Stimulated activated CD8-positive, alpha-beta memory T cell treated with anti-CD3 and anti-CD28 coated beads, Interleukin-4, amount 100 ng/mL, for 24 hours (primary cell): ENCODE measurements at regions not wholly inside any gene's neighbourhood (a gene's known extent, or its start where the extent isn't known, plus 50 kb on each side); places are given as distances from the start of the nearest gene placed in this dataset.
"Not testable (repeated sequence)": the region's sequence is repeated elsewhere in the genome, so short reads cannot be mapped to it uniquely, and the experiment has no call there.

ENCODE experiments used
- DNase-seq: peaks from one replicate; pipeline ENCODE4 v3.0.0-alpha.2; 2020; ENCODE audit warnings: low read depth

DNA sequence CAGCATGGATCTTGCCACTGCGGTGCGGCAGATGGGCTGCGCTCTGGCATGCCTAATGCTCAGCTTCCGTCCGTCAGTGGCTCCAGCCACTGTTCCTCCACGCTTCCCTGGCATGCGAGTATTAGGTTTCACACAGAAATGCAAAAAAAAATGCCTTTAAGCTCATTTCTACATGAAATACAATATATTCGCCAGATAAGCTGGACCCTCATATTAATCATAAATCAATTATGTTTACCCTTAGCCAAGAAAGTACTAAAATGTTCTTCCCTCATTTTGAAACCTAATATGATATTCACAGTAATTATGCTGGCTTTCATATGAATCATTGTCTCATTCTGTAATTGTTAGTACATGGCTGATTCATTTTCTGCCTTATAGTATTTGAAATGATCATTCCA lies 115.5 kb upstream of the FAM241A start:
- no peak for DNase-seq

DNA sequence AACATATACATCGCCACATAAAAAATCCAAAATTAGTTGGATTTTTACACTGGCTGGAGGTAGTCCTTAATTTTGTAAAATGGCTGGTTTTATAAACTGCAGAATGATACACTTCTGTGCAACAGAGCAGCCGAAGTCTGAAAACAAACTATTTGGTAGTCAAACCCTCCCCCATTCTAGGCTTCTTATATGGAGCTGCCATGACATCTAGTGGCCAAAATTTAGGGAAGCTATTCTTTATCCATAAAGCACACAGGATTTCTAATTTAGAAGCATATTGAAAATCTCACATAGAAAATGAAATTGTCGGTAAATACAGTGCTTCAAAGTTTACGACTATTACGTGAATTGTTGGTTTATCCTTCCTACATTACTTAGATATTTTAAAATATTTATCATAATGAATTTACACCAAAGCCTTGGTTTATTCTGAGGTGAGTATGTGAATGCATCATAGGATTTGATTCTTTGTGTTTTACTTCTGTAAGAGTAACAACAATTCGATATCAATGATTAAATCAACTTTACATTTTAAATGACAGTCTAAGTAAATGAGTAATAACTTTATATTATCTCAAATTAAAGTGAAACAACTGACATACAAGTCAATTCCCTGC lies 113.4 kb upstream of the FAM241A start:
- DNase-seq = no peak

DNA sequence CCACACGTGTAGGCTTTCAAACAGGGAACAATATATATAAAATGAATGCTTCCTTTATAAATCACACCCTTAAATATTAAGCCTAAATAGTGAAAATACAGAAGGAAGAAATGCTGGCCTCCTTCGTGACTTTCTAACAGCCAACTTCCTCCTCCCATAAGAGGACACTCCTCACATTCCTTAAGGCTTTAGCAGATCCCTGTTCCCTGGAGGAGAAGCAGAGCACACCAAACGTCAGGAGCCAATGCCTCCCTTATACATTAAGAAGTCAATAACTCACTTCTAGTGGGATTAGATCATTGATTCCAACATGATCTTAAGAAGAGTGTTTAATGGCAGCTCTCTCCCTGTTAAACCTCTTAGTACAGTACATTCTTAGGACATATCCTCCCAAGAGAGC lies 108.4 kb upstream of the FAM241A start:
- DNase-seq = no peak

DNA sequence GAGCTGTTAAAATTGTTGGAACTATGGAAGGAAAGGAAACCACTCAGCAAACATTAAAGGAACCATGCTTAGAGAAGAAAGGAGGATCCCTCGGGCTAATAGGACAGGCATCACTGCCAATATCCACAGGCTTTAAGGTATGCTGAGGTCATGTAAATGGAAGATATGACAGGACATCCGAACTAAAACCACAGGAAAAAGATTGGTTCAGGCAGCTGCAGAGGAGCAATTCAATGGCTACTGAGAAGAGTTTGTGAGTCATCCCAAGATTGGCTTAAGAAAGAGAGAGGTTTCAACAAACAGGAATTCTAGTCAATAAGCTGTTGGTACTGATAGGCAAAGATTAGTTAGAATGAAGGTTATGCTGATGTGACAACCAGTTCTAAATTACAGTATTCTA lies 106.4 kb upstream of the FAM241A start:
- no peak for DNase-seq

DNA sequence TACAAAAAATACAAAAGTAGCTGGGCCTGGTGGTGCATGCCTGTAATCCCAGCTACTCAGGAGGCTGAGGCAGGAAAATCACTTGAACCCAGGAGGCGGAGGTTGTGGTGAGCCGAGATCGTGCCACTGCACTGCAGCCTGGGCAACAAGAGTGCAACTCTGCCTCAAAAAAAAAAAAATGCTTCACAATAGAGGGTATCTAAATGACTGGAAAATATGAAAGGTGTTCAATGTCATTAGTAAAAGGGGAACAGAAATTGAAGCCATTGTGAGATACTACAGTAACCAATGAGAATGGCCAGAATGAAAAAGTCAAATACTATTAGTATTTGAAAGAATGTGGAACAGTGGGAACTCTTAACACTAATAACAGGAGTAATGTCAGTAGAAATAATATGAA lies 96.1 kb upstream of the FAM241A start:
- DNase-seq = not testable (repeated sequence)

DNA sequence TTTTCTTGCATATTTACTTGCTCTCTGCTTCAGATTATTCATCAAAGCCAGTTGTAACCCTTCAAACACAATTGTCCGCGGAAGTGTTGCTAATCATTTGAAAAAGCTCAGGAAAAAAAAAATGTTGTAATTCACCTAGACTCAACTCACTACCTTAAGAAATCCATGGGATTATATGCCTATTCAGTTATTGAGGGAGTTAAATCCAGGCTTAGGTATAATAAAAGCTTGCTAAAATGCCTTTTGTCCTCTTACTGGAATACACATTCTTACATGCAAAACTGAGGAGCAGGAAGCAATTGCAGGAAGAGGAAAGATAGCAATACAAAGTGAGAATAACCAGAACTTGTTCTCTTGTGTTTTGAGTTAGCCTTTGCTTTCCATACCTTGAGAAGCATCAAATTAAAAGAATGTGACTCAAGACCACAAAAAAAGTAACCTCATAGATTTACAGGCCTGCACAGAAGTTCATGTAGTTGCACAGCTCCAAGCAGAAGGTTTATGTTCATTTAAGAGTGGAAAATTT lies 91.4 kb upstream of the FAM241A start:
- no peak for DNase-seq

DNA sequence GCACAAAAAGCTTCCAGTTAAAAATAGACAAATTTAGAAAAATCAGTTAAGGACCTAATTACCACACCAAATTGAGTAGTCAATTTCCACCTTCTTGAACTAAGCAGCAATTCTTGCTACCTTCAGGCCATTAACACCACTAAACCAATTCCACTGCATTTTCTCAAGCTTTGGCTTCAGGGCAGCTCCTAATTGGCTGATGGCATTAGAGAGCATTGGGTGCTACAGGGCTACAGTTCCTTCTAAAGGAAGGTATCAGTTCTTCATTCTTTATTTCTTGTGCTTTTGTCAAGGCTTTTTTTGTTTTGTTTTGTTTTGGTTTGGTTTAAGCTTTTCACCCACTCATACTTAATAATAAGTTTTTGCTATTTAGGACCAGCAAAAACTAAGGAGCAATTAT lies 90.2 kb upstream of the FAM241A start:
- DNase-seq = no peak

DNA sequence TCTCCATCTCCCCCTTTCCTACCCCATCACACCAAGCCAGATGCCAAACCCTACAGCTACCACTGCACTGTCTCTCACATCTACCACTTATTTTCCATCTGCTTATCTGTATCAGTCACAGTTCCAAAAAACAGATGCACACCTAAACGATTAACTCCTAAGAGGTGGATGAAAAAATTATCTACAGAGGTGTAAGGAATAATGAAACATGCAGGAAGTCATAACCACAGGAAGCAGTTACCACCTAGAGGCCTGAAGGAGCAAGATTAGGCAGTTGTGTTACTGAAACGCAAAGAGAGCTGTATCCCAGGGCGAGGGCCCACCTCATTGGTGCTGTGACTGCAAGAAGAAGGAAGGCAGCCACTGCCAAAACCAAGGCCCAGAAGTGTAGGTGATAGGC lies 87.8 kb upstream of the FAM241A start:
- no peak for DNase-seq

DNA sequence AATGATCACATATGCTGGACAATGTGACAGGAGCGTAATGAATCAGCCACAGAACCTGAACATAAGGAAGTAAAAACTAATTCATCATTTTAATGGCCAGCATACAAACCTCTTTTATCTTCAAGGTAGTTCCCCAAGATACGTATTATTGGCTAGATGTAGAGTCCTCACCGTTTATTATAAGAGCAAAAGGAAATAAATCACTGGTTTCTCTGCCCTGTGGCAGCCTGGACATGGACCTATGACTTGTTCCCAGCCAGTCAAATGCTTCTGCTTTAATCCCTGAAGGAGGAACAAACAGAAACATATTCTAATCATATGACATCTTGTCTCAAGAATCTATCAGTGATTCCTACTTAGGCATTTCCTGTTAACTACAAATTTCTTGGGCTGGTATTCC lies 86.8 kb upstream of the FAM241A start:
- no peak for DNase-seq

DNA sequence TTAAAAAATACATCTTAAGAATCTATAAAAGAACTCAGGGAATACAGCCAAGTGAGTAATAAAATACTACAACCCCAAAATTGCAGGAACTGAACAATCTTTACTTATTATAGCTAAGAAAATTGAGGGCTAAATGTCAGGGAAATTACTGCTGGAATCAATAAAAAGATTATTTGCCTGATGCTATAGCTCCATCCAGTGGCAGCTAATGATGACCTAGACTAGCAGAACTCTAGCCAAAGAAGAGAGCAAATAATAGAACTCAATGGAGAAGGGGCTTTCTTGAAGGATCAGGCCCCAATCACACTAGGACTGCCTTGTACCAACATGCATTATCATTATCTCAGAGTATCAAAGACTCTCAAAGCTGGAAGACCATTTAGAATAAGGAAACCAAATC lies 85.0 kb upstream of the FAM241A start:
- no peak for DNase-seq

DNA sequence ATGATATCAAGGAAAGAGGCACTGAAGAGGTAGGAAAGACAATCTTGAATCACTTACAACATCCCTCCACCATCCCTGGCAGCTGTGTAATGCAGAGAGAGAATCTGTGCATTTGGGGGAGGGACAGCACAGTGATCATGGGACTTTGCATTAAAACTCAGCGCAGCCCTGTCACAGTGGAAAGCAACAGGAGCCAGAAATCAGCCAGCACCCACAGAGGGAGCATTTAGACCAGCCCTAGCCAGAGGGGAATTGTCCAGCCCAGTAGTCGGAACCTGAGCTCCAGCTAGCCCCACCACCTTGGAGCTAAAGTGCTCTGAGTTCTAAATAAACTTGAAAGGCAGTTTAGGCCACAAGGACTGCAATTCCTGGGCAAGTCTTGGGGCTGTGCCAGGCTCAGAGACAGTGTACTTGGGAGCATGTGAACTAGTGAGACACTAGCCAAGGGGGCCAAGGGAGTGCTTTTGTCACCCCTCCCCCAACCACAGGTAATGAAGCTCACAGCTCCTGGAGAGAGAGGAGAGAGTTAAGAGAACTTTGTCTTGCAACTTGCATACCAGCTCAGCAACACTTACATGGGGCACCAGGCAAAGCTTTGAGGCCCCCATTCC lies 83.9 kb upstream of the FAM241A start:
- no peak for DNase-seq

DNA sequence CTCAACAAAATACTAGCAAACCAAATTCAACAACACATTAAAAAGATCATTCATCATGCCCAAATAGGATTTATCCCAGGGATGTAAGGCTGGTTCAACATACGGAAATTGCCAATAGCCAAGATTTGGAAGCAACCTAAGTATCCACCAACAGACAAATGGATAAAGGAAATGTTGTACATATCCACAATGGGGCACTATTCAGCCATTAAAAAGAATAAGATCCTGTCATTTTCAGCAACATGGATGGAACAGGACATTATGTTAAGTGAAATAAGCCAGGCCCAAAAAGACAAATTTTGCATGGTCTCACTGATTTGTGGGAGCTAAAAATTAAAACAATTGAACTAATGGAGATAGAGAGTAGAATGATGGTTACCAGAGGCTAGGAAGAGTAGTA lies 82.0 kb upstream of the FAM241A start:
- DNase-seq = no peak

DNA sequence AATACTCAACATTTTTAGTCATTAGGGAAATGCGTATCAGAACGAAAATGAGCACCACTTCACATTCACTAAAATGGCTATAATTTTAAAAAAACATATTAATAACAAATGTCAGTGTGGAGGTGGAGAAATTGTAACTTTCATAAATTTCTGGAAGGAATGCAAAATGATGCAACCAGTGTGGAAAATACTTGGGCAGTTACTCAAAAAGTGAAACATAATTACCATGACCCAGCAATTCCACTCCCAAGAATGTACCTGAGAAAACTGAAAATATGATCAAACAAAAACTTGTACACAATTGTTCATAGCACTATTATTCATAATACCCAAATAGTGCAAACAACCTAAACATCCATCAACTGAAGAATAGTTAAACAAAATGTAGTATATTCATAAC lies 76.1 kb upstream of the FAM241A start:
- no peak for DNase-seq

DNA sequence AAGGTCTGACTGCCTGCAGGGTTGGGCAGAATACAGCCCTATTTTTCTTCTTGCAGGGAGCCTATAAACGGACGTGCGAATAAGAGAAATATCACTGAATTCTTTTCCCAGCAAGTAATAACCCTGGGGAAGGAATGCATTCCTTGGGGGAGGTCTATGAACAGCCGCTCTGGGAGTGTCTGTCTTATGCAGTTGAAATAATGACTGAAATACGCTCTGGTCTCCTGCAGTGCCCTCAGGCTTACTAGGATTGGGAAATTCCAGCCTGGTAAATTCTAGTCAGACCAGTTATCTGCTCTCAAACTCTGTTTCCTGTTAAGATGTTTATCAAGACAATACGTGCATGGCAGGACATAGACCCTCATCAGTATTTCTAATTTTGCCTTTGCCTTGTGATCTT lies 72.1 kb upstream of the FAM241A start:
- DNase-seq = no peak

DNA sequence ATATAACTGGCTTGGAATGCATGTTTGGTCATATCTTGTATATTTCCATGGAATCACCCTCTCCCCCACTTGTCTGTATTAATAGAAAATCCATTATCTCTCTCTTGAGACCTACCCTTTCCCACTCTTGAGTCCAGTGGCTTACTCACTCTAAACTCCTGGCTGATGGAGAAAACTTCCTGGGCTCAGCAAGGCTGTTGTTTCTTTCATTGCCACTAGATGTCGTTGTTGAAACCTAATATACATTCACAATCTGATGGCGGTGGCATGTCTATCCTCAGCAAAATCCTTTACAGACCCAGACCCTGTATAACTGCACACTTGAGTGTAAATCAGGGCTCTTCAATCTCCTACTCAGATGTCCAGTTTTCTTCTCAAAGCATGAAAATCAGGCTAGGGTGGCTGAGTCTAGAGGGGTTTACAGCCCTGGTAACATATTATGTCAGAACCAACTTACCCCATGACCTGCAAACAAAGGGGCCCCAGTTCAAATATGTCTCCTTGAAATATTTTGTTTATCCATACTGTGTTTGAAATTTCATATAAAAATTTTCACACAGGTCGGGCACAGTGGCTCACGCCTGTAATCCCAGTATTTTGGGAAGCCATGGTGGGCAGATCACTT lies 70.0 kb upstream of the FAM241A start:
- DNase-seq = no peak

DNA sequence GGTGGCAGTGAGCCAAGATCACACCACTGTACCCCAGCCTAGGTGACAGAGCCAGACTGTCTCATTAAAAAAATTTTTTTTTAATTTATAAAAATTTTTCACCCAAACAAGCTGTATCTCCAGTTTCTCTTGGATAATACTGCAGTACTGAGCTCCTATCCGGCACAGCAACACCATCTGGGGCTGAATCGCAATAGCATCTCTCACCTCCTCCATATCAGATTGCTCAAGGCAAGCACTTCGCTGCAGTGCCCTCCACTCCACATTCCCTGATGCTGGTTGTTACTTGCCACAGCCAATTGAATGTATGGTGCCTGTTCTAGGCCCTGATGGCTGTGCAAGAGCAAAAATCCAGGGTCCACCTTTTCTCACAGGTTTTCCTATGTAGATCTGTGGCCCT lies 69.3 kb upstream of the FAM241A start:
- DNase-seq = no peak

DNA sequence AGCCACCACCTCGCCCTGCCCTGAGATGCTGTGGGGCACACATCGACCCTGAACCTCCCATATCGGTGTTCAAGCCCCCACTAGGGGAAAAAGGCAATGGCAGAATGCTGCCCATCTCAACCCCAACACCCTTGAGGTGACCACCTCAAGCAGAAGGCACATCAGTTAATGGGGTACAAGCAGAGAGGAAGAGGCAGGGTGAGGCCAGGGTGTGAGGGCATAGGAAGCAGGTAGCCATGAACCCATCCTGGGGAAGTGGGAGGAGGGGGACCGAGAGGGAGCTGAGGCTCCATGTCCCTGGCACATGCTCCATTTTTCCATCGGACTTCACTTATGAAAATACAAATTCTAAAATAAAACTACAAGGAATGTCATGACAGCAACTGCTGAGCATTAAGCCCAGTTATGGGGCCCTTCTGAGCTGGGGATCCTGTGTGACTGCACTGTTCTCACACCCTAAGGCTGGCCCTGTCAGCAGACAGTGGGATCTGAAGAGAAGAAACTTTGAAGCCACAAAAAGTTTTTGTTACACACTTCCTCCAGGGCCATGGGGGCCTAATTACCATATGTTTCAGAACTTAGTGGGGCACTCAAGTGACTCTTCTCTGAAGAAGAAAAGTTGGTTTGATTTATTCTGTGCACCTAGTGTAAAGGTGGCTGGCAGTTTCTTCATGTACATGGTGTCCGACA lies 68.2 kb upstream of the FAM241A start:
- DNase-seq = no peak

DNA sequence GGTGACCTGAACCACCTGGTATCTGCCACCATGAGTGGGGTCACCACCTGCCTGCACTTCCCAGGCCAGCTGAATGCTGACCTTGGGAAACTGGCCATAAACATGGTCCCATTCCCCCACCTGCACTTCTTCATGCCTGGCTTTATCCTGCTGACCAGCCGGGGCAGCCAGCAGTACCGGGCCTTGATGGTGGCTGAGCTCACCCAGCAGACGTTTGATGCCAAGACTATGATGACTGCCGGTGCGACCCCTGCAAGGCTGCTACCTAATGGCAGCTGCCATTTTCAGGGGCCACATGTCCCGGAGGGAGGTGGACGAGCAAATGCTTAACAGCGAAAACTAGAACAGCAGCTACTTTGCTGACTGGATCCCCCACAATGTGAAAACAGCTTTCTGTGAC lies 67.5 kb upstream of the FAM241A start:
- no peak for DNase-seq

DNA sequence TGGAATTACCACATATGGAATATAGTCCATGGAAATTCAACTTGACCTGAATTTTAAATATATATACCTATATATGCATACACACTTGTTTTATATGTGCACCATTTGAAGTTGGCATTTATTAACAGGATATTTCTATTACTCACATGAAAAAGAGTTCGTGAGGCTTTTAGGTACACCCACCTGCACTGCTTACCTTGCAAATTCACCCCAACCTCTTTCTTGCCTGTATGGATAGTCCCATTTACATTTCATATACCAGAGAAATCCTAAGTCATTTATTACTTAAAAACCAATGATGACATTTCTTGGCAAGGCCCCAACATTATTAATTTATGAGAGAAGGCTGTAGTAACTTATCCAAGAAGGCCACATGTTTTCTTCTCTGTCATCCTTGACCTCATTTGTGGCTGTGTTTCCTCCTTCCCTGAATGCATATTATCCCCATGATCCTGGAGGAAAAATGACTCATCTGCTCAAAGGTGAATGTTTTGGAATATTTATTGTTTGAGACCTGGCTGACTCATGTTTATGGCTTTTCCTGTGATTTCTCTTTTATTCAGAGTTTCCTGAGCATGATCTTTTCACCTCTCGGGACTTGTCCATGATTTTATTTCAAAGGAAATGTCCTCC lies 62.2 kb upstream of the FAM241A start:
- no peak for DNase-seq

DNA sequence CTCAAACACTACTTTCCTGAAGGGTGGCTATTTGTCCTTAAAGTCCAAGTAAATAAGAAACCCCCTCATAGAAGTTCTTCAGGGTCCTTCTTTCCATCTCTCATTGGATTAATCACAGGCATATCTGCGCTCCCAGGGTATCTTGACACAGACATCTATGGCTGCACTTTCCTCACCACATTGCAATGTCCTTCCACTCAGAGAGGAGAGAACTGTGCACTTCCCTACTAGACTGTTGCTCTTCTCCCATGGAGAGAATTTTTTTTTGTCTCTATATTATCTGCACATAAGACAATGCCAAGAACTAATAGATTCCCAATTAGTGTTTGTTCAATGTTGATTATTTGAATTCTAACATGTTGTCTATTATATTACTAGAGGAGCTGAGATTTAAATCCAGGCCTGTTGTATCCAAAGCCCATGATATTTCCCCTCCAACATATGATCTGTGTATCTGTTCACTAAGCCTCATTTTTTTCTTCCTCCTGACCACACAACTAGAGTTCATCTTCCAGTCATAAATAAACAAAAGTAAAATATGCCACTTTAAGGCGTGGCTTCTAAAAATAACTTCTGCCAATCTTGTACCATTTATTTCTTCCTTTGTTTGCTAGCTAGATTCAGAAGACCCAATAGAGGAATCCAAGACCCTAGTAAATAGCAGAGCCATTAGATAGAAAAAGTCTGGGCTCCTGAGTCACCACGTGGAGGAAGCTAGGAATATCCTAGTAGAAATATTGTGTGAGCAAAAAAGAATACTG lies 61.5 kb upstream of the FAM241A start:
- no peak for DNase-seq

DNA sequence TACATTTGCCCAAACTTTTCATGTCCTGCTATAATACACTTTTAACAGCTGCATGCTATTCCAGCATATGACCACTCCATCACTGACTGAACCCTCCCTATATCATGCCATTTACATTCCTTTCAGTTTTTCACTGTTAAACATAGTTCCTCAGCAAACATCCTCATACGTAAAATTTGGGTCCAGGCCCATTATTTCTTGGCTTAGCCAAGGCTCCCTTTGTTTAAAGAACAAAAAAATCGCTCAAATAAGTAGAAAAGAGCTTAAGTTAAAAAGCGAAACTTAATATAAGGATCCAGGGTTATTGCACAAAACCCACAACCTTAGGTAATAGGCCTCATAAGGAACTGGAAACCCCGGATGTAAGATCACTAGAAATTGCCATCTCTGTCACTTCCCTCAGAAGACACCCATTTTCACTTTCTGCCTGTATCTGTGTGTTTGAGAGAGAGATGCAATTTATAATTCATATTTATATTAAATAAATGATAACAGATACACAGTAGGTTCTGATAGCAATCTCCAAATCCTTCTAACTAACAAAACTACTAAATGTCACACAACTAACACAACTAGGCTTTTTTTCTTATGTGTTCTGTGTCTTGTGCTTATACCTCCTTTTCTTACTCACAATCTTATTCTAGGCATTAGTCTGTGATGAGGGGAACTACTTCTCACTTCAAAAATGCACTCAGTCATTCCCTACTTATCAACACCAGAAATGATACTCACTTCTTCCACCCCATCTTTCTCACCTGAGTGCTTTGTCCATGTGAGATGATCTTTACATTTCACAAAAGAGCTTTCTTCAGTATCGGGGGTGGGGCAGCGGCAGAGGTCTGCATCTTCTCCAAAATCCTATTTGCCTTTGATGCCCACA lies 59.9 kb upstream of the FAM241A start:
- DNase-seq = no peak
